NOMO-1 treated with DMSO at 0.1 percent for 48 hours (cell line): ENCODE measurements at regions not wholly inside any gene's neighbourhood (a gene's known extent, or its start where the extent isn't known, plus 50 kb on each side); places are given as distances from the start of the nearest gene placed in this dataset.
"Not testable (repeated sequence)": the region's sequence is repeated elsewhere in the genome, so short reads cannot be mapped to it uniquely, and the experiment has no call there.

Experiments
- DNase-seq: peaks from one replicate; lab custom pipeline; 2025; ENCODE audit not compliant: unreplicated experiment; lab: John Stamatoyannopoulos, UW

DNA sequence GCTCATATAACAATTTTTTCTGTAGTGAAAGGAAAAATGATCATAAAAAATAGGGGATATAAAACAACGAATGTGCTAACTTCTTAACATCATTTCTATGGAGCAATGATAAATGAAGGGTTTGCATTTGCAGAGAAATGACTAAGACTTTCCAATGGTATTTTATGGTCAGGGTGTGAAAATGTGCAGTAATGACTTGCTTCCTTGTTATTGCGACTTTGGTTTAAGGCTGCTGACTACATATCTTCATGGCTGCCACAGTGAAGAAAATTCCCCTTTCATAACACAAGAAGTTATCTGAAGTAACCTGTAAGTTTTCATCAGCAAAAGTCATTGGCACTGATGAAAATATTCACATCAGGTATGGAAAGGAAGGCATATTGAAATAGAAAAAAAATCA, 166.1 kb upstream of the NRG3 start:
- no peak for DNase-seq

DNA sequence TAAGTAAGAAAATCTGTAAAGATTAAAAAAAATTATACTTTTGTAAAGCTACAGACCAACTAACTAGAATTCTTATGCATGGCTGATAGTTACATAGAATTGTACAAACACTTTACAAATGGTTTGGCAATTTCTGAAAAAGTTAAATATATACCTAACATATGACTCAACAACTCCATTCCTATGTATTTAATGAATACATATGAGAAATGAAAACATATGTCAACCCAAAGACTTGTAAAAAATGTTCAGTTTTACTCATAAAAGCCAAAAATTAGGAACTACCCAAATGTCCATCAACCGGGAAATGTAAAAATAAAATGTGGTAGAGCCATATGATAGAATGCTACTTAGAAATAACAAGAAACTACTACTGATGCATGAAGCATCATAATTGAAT, 152.6 kb upstream of the NRG3 start:
- DNase-seq = no peak

DNA sequence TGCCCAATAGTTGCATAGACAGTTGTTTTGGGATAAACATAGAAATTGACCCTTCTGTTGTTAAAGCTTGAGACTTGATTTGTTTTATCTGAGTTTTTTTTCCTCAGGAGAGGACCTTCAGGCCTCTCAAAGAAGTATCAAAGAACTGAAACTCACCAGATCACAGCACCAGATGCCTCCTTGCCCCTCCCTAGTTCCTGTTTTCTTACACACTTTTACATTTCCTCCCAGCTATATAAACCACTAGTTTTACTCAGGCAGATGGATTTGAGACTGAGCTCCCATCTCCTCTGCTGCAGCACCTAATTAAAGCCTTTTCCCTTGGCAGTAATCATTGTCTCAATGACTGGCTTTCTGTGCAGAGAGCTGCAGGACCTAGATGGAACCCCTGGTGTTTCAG, 150.6 kb upstream of the NRG3 start:
- no peak for DNase-seq

DNA sequence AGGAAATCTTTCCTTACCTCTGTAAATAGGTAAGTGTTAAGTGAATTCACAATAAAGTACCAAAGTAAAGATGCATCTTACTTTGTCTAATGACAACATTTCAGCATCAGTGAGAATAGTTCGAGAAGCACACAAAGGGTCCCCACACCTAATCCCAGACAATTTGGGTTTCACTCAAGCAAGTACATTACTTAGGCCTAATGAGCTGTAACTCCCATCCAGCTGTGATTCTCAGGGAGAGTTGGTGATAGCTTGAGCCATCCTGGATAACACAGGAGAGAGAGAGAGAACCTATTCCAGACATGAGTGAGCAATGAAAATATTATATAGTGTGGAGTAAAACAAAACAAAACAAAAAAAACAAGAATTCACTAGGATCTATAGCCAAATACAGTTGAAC, 149.1 kb upstream of the NRG3 start:
- DNase-seq = no peak

DNA sequence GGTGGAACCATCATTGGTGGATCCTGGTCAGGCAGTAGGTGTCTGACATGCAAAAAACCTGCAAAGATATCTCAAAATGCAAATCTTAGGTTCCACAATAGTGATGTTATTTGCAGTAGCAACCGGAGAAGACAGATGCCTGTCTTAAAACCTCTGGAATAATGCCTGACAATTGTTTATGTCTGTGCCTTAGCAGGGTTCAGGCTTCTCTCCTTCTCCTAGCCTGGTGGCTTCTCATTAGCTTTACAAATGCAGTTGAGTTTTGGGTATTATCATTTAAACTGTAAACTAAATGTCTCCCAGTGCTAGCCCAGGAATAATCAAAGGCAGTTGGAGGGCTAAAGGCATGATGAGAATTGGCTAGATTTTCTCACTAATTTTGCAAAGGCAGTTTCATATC, 146.3 kb upstream of the NRG3 start:
- DNase-seq = no peak

DNA sequence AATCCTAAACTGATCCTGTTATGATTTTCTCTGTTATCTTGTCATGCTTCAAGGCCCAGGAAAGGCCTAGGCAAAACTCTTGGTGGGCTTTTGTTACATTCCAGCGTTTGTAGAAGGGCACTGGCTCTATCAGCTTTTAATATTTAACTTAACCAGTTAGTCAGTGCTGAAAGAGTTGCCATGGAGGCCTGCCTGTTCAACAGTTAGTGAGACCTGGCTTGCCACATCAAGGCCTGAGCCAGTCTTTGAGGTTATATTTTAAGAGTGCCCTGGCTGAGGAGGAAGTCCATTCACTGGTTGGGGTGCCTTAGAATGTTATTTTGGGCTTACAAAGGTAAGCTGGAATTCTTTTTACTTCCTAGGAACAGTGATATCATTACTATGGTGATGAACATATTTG, 144.1 kb upstream of the NRG3 start:
- DNase-seq = no peak

DNA sequence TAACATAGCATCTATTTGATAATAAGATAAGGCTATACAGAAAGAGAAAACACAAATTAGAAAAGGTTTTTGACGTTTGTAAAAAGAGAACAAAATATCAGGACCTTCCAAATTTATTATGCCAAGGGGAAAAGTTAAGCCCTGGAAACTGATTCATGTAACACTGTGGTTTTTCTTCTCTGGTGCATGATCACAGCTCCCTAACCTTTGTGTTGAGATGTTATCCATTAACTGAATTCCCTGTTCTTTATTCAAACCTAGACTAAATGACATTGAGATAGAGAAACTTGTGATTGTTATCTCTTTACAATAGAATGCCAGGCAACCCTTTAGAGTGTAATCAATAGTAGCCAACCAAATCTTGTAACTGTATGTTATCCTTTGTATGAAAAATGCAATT, 141.5 kb upstream of the NRG3 start:
- DNase-seq = no peak

DNA sequence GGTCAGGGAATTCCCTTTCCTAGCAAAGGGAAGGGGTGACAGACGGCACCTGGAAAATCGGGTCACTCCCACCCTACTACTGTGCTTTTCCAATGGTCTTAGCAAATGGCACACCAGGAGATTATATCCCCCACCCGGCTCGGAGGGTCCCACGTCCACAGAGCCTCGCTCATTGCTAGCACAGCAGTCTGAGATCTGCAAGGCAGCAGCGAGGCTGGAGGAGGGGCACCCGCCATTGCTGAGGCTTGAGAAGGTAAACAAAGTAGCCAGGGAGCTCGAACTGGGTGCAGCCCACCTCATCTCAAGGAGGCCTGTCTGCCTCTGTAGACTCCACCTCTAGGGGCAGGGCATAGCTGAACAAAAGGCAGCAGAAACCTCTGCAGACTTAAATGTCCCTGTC, 139.8 kb upstream of the NRG3 start:
- DNase-seq = not testable (repeated sequence)

DNA sequence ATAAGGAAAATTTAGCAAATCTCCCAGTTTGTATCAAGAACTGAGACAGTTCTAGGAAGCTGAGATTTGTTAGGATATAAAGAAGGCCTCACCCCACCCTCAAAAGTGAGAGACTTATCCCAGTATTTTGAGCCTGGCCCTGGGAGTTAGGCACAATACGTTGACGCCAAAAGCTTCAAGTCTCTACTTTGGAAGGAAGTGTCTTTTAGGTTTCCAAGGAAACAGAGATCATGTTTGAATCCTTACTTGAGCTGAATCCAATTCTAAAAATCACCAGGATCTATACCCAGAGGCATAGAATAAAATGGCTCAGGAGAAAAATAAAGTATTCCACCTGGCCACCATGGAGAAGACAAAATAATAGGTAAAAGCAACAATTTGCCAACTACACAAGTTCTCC, 115.9 kb upstream of the NRG3 start:
- no peak for DNase-seq

DNA sequence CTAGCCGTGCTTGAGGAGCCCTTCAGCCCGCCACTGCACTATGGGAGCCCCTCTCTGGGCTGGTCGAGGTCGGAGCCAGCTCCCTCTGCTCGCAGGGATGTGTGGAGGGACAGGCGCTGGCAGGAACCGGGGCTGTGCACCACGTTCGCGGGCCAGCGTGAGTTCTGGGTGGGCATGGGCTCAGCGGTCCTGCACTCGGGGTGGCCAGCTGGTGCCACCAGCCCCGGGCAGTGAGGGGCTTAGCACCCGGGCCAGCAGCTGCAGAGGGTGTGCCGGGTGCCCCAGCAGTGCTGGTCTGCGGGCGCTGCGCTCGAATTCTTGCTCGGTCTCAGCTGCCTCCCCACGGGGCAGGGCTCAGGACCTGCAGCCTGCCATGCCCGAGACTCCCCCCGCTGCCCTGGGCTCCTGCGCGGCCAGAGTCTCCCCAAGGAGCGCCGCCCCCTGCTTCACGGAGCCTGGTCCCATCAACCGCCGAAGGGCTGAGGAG, 90.8 kb upstream of the NRG3 start:
- DNase-seq = no peak

DNA sequence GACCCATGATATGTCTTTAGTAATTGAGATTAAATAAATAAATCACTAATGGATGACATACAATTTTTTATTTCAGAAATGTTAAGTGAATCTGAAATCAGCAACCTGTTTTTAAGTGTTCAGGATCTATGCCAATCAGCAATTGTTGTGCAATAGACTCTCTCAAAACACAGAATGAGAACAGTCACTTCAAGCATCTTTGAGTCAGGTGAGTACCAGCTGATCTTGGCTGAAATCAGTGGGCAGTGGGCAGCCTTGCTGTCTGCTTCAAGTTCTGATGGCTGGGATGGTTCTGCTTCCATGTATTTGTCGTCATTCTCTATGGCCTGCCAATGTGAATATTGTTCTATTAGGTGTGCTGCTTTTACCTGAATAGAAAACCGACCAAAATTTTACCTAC, 82.3 kb upstream of the NRG3 start:
- DNase-seq = no peak

DNA sequence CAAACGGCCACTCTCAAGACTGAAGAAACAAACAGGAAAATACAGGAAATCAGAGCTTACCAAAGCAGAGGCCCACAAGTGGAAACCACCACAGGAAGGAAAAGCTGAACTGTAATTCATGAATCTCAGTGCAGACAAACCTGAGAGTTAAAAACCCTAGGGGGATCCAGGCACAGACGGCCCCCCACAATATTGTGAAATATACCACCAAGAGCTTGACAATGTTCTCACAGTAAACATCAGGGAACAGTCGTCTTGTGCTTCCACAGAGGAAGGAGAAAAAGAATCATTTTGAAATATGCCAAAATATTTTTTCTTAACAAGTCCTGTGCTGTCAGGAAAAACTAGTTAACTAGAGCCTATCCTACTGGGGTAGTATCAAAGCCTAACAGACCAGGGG, 68.2 kb upstream of the NRG3 start:
- no peak for DNase-seq

DNA sequence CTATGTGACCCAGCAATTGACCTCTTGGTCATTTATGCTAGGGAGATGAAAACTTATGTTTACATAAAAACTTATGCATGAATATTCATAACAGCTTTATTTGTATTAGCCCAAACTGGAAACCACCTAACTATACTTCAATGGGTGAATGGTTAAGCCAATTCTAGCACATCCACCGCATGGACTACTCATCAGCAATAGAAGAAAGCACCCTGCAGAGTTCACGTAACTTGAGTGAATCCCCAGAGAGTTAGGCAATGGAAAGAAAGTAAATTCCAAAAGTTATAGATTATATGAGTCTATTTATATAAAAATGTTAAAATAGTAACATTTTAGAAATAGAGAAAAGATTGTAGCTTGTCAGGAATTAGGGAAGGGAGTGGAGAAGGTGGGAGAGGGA, 60.2 kb upstream of the NRG3 start:
- DNase-seq = no peak

DNA sequence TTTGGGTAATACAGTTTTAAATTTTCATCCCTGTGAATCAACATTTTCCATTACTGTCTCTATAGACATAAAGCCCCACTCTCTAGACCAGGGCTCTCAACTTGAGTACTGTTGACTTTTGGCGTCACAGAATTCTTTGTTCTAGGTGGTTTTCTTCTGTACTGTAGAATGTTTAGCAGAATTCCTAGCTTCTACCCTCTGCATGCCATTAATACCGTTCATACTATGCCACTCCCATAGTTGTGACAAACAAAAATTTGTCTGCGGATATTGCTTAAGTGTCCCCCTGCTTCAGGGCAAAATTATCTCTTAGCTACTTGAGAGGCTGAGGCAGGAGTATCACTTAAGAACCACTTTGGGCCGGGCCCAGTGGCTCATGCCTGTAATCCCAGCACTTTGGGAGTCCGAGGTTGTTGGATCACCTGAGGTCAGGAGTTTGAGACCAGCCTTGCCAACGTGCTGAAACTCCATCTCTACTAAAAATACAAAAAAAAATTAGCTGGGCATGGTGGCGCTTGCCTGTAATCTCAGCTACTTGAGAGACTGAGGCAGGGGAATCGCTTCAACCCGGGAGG, 57.3 kb upstream of the NRG3 start:
- DNase-seq = no peak

DNA sequence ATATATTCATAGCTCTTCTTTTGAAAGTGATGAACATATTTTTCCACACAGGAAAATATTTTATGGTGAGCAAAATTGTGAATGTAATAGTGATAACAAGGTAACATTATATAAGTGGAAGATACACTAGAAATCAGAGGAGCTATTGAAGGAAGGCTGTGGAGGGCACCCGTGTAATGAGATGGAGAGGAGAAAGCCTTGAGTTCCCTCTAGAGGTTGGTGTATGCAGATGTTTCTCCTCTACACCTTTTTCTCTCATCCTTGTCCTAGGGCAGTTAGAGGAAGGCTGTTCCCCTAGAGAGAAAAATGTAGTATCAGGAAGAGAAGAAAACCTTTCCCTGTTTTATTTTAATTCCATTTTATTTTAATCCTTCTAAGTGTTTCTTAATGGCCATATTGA, 54.6 kb upstream of the NRG3 start:
- no peak for DNase-seq
